Osteocyte (in vitro differentiated cells): ENCODE measurements at regions not wholly inside any gene's neighbourhood (a gene's known extent, or its start where the extent isn't known, plus 50 kb on each side); places are given as distances from the start of the nearest gene placed in this dataset.

Source experiments
- DNase-seq: peaks from one replicate; pipeline ENCODE4 v3.0.0; 2021; ENCODE audit warnings: mixed read lengths; ENCODE audit not compliant: unreplicated experiment; ENCODE audit errors: extremely low spot score
- H3K27ac Mint-ChIP-seq: one replicate; pipeline ENCODE4 v1.8.0; 2021; ENCODE audit warnings: mild to moderate bottlenecking, mixed read lengths; ENCODE audit not compliant: unreplicated experiment
- H3K27me3 Mint-ChIP-seq: one replicate; pipeline ENCODE4 v1.8.0; 2021; ENCODE audit warnings: mixed read lengths; ENCODE audit not compliant: unreplicated experiment
- H3K36me3 Mint-ChIP-seq: one replicate; pipeline ENCODE4 v1.8.0; 2021; ENCODE audit warnings: mixed read lengths; ENCODE audit not compliant: unreplicated experiment
- H3K4me1 Mint-ChIP-seq: one replicate; pipeline ENCODE4 v1.8.0; 2021; ENCODE audit warnings: mixed read lengths; ENCODE audit not compliant: unreplicated experiment
- H3K4me3 Mint-ChIP-seq: one replicate; pipeline ENCODE4 v1.8.0; 2021; ENCODE audit warnings: mild to moderate bottlenecking, moderate library complexity, mixed read lengths; ENCODE audit not compliant: unreplicated experiment
- H3K9me3 Mint-ChIP-seq: one replicate; pipeline ENCODE4 v1.8.0; 2021; ENCODE audit warnings: mixed read lengths; ENCODE audit not compliant: unreplicated experiment
- TF ChIP-seq, protein P1 (sequence below): fragments of 200-600 bp; sonication (generic); IDR thresholded peaks from 2 replicates; pipeline ENCODE4 v1.5.0; 2021; ENCODE audit warnings: antibody characterized with exemption, mild to moderate bottlenecking, moderate library complexity

DNA sequence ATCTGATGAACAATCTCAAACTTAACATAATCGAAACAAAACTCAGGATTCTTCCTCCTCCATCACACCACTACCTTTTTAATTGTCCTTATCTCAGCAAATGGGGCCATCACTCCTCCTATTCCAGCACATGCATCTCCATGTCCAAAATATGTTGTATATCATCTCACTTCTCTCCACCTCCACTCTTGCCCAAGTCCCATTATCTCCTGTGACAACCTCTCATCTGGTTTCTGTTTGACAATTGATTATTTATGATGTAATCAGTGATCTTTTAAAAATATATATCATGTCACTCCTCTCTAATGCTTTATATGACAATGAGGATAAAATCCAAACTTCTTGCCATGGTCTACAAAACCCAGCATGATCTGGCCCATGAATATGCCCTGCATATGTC lies 200.8 kb upstream of the HMGA2 start:
- Mint-ChIP-seq H3K36me3 (no peaks in the 10 kb centered on the region), H3K4me1 (peaks cover 6% of the 10 kb centered on the region), H3K27me3 (no peaks in the 10 kb centered on the region), H3K27ac (no peak overlapping the region), H3K9me3 (no peaks in the 10 kb centered on the region), H3K4me3 (no peak overlapping the region)
- DNase-seq, result no peak
- TF ChIP-seq, protein P1, sequence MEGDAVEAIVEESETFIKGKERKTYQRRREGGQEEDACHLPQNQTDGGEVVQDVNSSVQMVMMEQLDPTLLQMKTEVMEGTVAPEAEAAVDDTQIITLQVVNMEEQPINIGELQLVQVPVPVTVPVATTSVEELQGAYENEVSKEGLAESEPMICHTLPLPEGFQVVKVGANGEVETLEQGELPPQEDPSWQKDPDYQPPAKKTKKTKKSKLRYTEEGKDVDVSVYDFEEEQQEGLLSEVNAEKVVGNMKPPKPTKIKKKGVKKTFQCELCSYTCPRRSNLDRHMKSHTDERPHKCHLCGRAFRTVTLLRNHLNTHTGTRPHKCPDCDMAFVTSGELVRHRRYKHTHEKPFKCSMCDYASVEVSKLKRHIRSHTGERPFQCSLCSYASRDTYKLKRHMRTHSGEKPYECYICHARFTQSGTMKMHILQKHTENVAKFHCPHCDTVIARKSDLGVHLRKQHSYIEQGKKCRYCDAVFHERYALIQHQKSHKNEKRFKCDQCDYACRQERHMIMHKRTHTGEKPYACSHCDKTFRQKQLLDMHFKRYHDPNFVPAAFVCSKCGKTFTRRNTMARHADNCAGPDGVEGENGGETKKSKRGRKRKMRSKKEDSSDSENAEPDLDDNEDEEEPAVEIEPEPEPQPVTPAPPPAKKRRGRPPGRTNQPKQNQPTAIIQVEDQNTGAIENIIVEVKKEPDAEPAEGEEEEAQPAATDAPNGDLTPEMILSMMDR, result no peak

DNA sequence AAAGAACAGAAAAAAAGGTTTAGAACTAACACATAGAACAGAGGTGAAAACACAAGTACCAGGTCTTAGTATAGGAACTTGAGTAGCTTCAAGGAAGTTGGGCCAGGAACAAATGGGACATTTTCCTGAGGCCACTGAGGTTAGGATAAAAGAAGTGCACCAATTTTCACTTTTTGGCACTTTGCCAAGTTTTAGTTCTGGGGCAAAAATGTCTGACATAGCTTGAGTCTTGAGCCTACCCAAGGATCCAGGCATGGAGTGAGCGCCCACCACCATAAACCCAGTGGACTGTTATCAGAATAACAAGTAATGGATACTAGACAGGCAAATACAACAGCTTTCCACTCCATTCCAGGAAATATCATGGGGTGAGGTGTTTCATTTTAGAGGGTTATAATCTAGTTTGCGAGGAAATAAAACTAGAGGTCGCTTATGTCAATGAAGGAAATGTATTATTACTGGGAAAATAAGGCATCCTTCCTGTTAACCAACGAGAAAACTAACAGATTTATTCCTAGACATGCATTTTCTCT lies 199.7 kb upstream of the HMGA2 start:
- peaks cover 6% of the 10 kb centered on the region for H3K4me1 Mint-ChIP-seq
- H3K27me3 Mint-ChIP-seq, result no peaks in the 10 kb centered on the region
- H3K9me3 Mint-ChIP-seq, result no peaks in the 10 kb centered on the region
- no peak for DNase-seq
- no peaks in the 10 kb centered on the region for H3K36me3 Mint-ChIP-seq
- no peak overlapping the region for H3K27ac Mint-ChIP-seq
- TF ChIP-seq, protein P1, result no peak
- no peak overlapping the region for H3K4me3 Mint-ChIP-seq

DNA sequence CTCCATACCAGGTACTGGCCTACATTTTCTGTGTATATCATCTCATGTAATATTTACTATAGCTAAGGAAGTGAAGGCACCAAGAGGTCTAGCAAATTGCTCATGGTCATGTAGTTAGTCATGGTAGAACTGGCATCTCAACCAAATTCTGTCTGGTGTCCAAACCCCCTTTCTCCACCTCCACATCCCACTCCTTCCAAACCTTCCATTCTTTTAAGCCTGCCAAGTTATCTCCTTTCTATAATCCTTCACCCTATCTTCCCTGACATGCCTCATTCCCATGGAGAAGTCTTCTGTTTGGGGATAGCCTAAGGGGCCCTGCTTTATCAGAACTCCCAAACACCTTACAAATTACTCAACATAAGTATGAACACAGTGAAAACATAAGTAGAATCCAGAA lies 196.2 kb upstream of the HMGA2 start:
- Mint-ChIP-seq H3K4me3 (no peak overlapping the region), H3K4me1 (peaks cover 31% of the 10 kb centered on the region), H3K36me3 (no peaks in the 10 kb centered on the region), H3K27me3 (no peaks in the 10 kb centered on the region), H3K27ac (no peak overlapping the region), H3K9me3 (no peaks in the 10 kb centered on the region)
- DNase-seq, result no peak
- TF ChIP-seq, protein P1, result no peak

DNA sequence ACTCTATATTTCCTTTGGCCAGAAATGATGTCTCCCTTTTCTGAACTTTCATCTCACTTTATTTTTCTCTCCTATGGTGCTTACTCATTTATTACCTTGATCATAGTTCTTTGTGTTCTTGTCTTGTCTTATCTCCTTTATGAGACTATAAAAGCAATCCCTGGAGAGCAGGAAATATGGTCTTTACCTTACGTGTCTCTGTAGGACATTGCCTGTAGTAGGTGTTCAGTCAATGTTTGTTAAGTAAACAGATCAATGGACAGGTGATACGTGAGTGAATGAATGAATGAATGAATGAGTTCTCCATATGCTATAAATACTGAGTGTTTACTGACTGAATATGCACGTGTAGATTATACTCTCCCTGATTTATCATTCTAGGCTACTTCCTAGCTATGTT lies 193.7 kb upstream of the HMGA2 start:
- Mint-ChIP-seq H3K27me3 (no peaks in the 10 kb centered on the region), H3K9me3 (no peaks in the 10 kb centered on the region), H3K27ac (peak overlapping the region; percentile 92), H3K4me3 (no peak overlapping the region), H3K4me1 (peaks cover 48% of the 10 kb centered on the region), H3K36me3 (no peaks in the 10 kb centered on the region)
- TF ChIP-seq, protein P1, result no peak
- no peak for DNase-seq

DNA sequence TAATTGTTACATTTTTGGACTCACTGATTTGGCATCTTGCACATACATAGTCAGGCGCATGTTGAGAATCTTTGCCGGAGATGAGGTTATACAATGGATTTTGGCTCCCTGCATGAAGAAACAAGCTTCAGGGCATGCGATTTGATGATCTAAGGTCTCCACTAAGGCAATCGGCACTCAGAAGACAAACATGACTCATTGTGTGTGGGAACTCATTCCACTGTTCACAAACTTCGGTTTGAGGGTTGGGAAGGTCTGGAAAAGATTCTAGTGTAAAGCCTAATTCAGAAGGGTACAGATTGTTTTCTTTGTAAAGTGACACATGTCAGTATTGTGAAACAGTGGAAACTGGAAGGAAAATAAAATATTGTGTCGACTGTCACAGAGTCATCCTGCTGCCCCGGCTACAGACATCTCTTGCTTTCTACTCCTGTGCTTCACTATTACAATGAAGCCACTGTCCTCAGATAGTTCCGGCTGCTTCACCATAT lies 192.6 kb upstream of the HMGA2 start:
- H3K27ac Mint-ChIP-seq, result peak overlapping the region; percentile 92
- H3K4me1 Mint-ChIP-seq, result peaks cover 49% of the 10 kb centered on the region
- no peak for DNase-seq
- H3K36me3 Mint-ChIP-seq, result no peaks in the 10 kb centered on the region
- H3K9me3 Mint-ChIP-seq, result no peaks in the 10 kb centered on the region
- TF ChIP-seq, protein P1, result no peak
- H3K4me3 Mint-ChIP-seq, result peak overlapping the region; percentile 42
- H3K27me3 Mint-ChIP-seq, result no peaks in the 10 kb centered on the region
